RCC 7860 (cell line): ENCODE measurements at regions not wholly inside any gene's neighbourhood (a gene's known extent, or its start where the extent isn't known, plus 50 kb on each side); places are given as distances from the start of the nearest gene placed in this dataset.
"Not testable (repeated sequence)": the region's sequence is repeated elsewhere in the genome, so short reads cannot be mapped to it uniquely, and the experiment has no call there.

Experiments
- DNase-seq: peaks from one replicate; pipeline ENCODE4 v3.0.0-alpha.2; 2015; ENCODE audit warnings: low spot score
- FAIRE-seq: peaks from 2 replicates; lab custom pipeline; 2012; peaks lifted over from hg19 to GRCh38; lab: Jason Lieb, UNC

DNA sequence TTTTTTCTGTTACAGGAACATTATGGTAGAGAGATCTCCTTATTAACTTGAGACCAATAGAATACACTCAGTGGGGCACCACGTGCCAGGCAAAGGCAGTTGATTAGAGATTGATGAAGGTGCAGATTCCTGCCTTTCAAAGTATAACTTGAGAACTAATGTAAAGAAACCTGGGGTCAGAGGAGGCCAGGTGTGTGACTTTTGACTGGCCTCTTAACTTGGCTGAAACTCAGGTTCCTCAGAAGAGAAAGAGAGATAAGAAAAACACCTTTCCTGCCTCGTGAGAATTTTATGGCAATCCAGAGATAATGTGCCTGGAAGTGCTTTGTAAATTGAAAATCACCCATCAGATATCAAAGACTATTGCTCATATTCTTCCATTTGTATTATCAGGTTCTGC, 110.7 kb upstream of the GZMB start:
- DNase-seq = no peak
- no peak for FAIRE-seq

DNA sequence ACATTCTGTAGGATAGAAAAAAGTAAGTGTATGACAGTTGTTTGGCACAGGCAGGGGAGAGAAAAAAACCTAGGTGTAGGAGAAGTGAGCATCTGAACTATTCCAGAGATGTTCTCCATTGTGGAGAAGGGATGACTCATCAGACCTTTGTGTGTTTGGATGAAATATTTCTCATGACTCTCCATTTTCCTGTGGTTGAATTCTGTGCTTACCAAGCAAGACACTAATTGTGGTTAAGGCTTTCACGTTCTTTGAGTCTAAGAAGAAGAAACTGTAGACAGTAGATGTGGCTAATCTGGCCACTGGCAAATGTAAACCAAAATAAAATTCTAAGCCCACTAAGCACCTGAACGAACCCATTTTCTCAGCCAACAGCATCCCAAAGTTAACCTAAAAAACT, 107.9 kb upstream of the GZMB start:
- FAIRE-seq (peak; percentile 26), DNase-seq (peak; percentile 65)

DNA sequence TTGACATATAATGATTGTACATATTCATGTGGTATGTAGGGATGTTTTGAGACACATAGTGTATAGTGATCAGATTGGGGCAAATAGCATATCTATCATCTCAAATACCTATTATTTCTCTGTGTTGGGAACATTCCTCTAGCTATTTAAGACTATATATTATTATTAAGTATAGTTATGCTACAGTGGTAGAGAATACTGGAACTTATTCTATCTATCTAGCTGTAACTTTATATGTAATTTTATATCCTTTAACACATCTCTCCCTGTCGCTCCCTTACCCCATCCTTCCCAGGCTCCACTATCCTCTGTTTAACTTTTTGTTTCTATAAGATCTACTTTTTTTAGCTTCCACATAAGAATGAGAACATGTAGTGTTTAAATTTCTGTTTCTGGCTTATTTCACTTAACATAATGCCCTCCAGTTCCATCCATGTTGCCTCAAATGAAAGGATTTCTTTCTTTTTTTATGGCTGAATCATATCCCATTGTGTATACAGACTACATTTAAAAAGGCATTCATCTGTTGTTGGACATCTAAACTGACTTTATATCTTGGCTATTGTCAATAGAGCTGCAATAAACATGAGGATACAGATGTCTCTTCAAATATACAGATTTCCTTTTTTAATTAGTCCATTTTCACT, 102.1 kb upstream of the GZMB start:
- FAIRE-seq (no peak), DNase-seq (no peak)

DNA sequence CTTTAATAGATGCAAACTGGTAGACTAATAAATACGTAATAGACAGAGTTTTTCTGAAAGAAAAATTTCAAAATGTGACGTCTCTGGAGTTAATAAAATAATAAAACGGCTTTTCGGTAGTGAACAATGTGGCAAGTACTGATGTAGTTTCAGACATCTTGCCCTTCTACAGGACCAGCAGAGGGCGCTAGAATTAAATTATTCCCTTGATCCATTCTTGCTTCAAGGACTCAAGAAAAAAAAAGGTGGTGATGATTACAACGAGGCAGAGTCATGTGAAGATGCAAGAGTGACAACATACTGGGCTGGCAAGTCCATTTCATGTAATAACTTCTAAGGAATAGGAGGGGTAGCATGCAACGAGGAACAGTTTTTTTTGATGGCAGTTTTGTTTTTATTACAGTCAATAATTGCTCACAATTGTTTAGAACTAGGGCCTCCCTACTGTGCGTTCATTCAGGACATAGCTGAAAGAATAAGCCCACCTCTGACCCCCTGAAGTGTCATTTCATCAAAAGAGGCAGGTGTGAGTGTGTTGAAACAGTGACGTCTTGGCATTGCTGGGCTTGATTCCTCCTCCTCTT, 101.0 kb upstream of the GZMB start:
- FAIRE-seq = no peak
- peak; percentile 14 for DNase-seq

DNA sequence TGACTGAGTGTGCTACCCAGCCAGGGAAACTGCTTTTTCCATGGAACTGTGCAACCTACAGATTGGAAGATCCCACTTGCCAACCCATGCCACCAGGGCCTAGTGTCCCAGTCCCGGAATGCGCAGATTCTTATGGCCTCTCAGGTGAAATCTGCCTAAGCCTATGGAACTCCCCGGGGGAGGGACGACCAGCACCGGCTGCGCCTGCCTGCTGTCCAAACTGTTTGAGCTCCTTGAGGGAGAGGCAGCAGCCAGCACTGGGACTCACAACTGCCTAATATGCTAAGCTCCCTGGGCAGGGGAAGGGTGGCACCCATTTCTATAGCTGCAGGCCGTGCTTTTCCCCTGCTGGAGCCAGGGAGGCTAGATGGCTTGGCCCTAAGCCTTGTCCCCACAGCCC, 92.5 kb upstream of the GZMB start:
- FAIRE-seq (no peak), DNase-seq (no peak)

DNA sequence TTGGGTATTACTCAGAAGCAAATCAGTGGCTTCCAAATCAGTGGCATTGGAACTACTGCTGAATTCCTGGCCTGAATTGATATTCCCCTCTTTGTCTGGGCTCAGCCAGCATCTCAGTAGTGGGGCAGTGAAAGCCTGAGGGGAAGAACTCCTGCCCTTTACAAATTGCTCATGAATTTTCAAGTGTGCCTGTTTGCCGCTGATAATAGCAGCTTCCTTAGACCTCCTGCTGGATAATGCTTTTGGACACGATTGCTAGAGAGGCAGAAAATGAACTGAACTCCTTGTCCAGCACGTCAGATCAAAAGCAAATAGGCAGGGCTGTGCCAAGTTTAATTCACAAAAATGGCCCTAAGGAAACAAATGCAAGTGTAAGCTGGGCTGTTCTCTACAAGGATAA, 91.3 kb upstream of the GZMB start:
- FAIRE-seq (no peak), DNase-seq (no peak)

DNA sequence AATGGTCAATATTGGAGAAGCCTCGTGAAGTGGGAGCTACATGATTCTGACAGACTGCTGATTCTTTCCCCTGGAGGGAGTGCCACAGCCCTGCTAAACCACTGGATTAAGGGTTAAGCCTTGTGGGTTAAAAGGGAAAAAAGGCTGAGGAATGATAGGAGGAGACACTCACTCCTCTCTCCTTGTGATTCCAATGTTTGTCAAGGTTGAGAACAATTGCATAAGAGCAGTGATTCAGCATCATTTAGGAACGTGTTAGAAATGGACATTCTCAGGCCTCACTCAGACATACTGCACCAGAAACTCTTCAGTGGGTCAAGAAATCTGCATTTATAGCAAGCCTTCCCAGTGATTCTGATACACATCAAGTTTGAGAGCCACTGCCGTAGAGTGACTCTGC, 87.8 kb upstream of the GZMB start:
- no peak for FAIRE-seq
- DNase-seq = no peak

DNA sequence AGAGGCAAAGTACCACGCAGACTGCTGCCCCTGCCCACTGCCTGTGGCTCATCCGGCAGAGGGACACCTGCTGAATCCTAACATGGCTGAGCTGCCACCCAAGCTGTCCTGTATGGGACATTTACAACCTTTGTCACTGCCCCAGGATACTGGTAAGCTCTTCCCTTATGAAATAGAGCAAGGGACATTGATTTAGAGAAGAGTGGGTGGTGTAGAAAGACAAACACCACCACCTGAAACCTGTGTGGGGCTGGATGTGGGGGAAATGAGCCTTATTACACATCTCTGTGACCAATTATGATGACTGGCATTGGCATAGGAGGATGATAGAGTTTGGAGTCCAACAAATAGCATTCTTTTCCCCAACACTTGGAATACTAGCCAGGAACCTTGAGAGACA, 81.2 kb upstream of the GZMB start:
- no peak for DNase-seq
- FAIRE-seq = no peak

DNA sequence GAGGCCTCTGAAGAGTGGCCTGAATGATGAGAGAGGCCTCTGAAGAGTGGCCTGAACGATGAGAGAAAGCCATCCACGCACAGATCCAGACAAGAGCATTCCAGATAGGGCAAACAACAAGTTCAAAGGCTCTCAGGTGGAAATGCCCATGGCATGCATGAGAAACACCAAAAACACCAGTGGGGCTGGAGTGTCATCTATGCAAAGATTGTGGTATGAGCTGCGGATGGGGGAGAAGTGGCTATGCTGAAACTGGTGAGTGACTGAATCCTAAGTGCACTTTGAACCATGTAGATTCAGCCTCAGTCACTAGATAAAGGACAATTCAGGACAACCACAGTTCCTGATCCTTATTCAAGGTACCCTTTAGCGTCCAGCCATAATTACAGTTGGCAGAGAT, 79.4 kb upstream of the GZMB start:
- DNase-seq (no peak), FAIRE-seq (no peak)

DNA sequence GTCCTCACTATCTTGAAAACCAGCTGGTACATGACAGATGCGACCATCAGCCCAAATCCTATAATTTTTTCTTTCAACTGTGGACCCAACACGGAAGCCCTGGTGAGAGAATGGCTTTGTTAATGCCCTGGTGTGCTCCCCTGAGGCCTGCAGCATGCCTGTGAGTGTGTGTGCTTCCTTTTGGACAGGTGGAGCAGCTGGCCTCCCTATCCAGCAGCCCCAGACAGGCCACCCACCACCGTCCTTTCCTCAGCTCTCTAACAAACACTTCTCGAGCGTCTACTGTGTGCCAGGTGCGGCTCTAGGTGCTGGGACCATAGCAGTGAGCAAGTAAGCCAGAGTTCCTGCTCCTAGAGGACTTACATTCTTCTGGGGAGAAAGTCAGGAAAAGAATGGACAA, 78.9 kb upstream of the GZMB start:
- FAIRE-seq = no peak
- no peak for DNase-seq

DNA sequence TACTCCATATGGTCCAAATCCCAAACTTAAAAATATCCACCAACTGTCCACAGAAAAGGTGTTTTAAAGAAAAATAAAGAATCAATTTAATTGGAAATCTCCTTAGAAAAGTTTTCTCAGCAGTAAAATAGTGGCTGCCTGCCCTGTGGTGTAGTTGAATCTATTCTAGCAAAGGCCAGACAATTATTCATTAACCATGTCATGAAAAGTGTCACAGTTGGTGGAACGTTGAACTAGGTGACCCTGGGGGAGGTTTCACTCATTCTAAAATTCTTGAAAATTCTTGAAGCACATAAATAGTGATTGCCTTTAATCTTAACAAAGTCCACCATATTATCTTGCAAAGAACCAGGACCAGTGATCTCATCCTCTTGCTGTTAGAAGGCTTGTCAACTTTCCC, 78.4 kb upstream of the GZMB start:
- DNase-seq = no peak
- FAIRE-seq = no peak

DNA sequence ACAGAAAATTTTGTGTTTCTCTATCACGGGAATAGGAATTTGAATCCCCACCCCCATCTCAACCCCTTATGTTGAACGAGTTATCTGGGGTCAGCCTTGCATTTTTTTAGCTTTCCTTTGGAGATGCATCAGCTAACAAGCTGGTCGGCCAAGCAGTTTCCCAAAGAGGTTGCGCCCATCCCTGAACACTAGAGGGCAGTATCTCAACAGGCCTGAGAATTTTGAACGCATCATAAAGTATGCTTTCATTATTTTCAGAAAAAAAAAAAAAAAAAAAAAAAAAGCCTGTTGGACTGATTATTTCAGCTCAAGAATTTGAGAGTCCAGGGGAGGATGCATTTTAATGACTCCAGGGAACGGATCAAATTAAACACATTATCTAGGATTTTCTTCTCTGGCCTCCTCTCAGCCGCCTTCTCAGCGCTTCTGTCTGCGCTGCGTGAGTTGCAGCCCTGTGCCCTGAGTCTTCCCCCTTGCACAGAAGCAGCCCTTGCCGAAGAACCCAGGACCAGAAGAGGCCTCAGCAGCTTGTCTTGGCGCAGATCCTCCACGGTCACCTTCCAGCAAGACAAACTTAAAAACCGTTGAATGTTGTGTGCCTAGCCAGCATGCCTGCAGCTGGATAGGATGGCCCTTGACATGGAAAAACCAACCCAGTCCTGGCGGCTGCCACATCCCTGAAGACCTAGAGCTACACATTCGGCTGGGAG, 76.6 kb upstream of the GZMB start:
- FAIRE-seq (no peak), DNase-seq (no peak)

DNA sequence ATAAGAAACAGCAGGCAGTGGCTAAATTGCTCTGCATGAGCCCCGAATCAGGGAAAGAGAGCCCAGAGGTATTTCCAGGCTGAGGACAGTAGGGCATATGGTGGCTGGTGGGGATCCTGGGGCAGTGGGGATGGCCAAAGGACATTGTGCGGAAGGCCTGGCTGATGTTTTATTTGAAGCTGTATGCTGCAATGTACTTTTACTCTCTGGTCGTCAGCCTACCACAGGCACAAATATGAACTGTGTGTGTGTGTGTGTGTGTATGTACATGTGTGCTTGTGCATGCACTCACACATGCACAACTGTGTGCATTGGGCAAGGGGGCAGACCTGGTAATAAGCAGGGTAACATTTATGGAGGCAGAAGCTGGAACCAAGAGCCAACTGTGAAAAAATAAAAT, 74.7 kb upstream of the GZMB start:
- no peak for FAIRE-seq
- DNase-seq = no peak

DNA sequence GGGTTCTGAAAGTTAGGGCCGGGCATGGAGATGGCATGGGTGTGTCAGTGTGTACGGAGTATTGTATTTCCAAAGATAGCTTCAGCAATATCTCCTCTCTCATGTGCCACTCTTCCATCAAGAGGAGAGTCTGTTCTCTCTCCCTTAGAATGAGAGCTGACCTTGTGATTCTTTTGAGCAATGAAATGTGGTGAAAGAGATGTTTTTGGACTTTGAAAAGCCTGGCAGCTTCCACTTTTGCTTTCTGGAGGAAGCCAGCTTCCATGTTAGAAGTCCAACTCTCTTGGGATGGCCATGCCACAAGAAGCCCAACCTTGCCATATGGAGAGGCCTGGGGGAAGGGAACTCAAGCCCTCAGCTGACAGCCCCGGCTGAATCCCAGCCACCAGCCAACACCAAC, 72.4 kb upstream of the GZMB start:
- DNase-seq = no peak

DNA sequence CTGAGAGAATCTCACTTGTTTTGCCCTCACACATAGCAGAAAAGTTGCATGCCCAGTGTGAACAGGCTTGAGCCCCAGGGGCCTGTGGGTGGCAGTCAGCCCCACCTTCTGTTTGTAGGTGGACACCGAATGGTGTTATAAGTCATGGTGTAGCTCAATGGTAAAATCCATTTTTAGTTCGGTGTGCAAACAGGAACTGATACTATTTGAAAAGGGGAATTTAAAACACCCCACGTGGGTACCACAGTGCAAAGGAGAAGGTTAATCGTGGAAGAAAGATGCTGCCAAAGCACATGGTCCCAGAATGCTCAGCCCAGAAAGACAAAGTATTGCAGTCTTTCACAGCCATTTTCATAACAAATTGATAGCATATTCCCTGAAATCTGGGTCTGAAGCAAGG, 71.8 kb upstream of the GZMB start:
- DNase-seq (no peak), FAIRE-seq (no peak)

More for the DNA sequence above, 72.4 kb upstream of the GZMB start:
- no peak for FAIRE-seq

DNA sequence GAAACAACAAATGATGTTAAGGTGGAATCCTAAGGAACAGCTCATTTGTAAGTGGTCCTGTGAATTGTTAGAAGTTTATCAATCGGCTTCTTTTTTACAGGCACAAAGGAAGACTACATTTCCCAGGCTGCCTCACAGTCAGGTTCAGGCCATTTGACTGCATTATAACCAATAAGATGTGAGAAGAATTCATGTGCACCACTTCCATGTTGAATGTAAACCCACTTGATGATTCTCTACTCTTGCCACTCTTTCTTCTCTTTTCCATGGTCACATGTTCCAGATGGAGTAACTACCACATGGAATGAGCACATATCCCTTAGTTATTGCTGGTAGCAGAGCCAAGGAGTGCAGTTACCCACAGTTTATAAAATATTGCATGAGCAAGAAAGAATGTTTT, 67.1 kb upstream of the GZMB start:
- FAIRE-seq = no peak
- DNase-seq = no peak

DNA sequence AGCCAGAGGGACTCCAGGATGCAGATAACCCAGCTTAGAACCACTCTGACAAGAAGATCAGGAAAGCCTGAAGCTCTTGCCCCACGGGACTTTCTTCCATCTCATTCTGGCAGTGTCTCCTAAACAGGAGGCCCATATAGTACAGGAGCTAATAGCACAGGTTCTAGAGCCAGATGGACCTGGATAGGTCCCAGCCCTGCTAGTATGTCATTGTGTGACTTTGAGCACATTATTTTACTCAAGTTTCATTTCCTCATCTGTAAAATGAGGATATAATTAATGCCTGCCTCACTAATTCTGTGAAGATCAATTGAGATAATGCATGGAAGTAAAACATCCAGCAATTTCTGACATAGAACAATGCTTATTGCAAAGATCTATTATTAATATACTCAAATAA, 66.5 kb upstream of the GZMB start:
- FAIRE-seq (no peak), DNase-seq (no peak)

DNA sequence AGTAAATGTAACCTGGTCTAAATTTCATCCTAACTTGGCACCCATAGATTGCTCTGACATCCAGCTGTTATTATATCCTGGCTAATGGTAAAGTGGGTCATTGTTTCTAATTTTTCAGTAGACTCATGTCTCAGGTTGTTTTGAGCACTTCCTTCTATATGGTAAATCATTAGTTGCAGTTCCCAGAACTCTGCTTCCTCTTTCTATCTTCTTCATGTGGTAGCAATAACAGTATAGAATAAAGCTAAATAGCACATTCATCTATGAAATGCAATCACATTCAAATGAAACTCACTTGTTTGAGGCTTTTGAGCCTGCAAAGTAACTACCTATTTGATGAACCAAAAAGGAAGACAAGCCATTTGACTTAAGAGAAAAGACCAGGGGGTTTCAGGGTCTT, 65.1 kb upstream of the GZMB start:
- FAIRE-seq = no peak
- DNase-seq = no peak

DNA sequence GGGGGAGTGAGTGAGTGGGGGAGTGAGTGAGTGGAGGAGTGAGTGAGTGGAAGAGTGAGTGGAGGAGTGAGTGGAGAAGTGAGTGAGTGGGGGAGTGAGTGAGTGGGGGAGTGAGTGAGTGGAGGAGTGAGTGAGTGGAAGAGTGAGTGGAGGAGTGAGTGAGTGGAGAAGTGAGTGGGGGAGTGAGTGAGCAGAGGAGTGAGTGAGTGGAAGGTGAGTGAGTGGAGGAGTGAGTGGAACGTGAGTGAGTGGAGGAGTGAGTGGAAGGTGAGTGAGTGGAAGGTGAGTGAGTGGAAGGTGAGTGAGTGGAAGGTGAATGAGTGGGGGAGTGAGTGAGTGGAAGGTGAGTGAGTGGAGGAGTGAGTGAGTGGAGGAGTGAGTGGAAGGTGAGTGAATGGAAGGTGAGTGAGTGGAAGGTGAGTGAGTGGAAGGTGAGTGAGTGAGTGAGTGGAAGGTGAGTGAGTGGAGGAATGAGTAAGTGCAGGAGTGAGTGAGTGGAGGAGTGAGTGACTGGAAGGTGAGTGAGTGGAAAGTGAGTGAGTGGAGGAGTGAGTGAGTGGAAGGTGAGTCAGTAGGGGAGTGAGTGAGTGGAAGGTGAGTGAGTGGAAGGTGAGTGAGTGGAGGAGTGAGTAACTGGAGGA, 62.4 kb upstream of the GZMB start:
- FAIRE-seq, DNase-seq: not testable (repeated sequence)

DNA sequence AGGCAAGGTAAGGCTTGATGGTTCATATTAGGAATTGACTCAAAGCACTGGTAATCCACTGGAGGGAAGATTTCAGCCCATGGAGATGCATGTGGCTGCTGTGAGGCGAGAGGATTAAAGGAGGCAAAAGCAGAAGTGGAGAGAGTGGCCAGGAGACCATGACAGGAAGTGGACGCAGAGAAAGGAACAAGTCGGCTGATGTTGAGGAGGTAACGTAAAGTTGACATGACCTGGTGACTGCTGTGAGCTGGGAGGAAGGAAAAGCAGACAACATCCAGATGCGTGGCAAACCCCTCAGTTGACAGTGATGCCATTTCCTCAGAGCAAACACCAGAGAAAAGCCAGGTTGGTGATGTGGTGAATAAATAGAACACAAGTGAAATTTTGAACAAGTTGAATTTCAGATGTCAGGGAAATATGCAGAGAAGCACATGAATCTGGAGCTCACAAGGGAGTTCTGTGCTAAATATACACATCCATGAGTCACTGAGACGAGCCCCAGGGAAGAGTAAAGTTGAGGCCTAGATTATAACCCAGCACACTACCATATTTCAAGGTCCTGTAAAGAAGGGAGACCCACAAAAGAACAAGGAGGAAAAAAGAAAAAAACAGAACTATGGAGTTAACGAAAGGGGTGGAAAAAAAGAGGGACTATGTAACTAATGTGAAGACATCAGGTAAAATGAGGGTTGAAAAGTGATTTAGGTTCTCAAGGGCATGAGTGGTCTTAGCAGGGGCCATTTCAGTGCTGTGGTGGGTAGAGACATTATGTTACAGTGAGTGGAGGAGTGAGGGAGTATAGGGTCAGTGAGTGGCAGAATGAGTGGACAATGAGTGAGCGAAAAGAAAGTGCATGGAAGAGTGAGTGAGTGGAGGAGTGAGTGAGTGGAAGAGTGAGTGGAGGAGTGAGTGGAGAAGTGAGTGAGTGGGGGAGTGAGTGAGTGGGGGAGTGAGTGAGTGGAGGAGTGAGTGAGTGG, 61.6 kb upstream of the GZMB start:
- DNase-seq = no peak
- FAIRE-seq = no peak

DNA sequence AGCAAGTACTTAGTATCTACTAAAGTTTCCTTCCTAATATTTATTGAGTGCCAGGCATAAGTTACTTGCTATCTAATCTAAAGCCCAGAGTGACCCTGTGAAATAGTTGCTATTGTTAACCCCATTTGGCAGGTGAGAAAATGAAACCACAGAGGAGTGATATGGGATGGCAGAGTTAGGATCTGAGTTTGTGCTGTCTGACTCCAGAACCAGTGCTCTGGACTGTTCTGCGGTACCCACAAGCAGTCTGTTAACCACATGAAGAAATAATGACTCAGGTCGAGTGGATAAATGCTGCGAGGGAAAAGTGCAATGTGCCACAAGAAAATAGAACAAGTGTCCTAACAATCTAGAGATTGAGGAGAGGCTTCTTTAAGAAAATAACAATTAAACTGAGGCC, 60.7 kb upstream of the GZMB start:
- FAIRE-seq (no peak), DNase-seq (no peak)
